Activated naive CD8-positive, alpha-beta T cell treated with anti-CD3 and anti-CD28 coated beads, Interleukin-2, amount 50 U/mL, for 24 hours (primary cell): ENCODE measurements at regions not wholly inside any gene's neighbourhood (a gene's known extent, or its start where the extent isn't known, plus 50 kb on each side); places are given as distances from the start of the nearest gene placed in this dataset.
"Not testable (repeated sequence)": the region's sequence is repeated elsewhere in the genome, so short reads cannot be mapped to it uniquely, and the experiment has no call there.

Experiments
- ATAC-seq: fragments of 150-1000 bp; cut with Tn5 transposase; one replicate; pipeline ENCODE4 v1.10.0; 2021
- DNase-seq: peaks from one replicate; pipeline ENCODE4 v3.0.0; 2021
- H3K27ac Mint-ChIP-seq: one replicate; pipeline ENCODE4 v1.8.0; 2021; ENCODE audit warnings: mild to moderate bottlenecking, mixed read lengths
- H3K27me3 Mint-ChIP-seq: one replicate; pipeline ENCODE4 v1.8.0; 2021; ENCODE audit warnings: mixed read lengths
- H3K36me3 Mint-ChIP-seq: one replicate; pipeline ENCODE4 v1.8.0; 2021; ENCODE audit warnings: low read depth, mixed read lengths
- H3K4me1 Mint-ChIP-seq: one replicate; pipeline ENCODE4 v1.8.0; 2021; ENCODE audit warnings: mixed read lengths
- H3K4me3 Mint-ChIP-seq: one replicate; pipeline ENCODE4 v1.8.0; 2021; ENCODE audit warnings: mild to moderate bottlenecking, moderate library complexity, mixed read lengths
- H3K9me3 Mint-ChIP-seq: one replicate; pipeline ENCODE4 v1.8.0; 2021; ENCODE audit warnings: mixed read lengths

DNA sequence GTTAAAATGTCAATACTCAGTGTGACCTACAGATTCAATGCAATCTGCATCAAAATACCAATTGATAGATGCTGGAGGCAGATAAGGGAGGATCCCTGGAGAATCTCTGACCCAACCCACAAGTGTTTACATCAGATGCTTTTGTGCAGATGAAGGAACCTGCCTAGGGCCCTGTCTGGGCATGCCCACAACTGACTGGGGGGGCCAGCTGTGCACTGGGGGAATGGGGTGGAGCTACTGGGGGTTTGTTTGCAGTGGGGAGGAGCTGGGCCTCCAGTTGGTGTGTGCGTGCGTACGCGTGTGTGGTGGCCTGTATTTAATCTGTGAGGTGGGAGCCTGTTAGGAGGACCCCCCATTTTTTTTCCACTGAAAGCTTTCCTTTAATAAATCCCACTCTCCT lies 244.9 kb downstream of the TRIM36 start:
- Mint-ChIP-seq H3K36me3 (no peaks in the 10 kb centered on the region), H3K27me3 (no peaks in the 10 kb centered on the region), H3K9me3 (peaks cover 4% of the 10 kb centered on the region), H3K4me1 (no peaks in the 10 kb centered on the region), H3K4me3 (no peak overlapping the region), H3K27ac (no peak overlapping the region)
- ATAC-seq (no peak), DNase-seq (no peak)

DNA sequence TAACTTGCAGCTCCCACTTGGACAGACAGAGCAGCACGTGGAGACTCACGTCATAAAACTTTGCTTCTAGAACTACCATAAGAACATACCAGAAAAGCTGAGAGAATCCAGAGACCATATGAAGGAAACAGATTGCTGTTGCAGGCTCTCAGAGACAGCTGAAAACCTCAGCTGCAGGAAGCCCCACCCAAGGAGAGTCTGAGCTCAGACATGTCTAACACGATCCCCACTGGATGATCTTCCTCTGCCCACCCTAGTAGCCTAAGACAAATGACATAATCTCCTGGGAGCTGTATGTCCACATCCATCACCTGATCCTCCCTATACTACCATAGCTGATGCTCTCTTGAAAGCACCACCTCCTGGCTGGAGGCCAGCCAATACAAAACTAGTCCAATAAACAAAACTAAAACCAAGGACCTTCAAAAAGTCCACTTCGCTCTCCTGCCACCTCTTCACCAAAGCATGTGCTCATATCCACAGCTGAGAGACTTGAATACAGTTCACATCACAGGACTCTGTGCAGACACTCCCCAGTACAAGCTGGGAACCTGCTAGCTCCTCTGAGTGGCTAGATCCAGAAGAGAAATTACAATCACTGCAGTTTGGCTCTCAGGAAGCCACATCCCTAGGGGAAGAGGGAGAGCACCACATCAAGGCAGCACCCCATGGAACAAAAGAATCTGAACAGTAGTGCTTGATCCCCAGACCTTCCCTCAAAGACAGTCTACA lies 257.4 kb downstream of the TRIM36 start:
- DNase-seq (no peak), ATAC-seq (no peak)
- H3K27ac Mint-ChIP-seq = no peak overlapping the region
- peaks cover 18% of the 10 kb centered on the region for H3K9me3 Mint-ChIP-seq
- no peaks in the 10 kb centered on the region for H3K4me1 Mint-ChIP-seq
- no peaks in the 10 kb centered on the region for H3K27me3 Mint-ChIP-seq
- no peak overlapping the region for H3K4me3 Mint-ChIP-seq
- H3K36me3 Mint-ChIP-seq = no peaks in the 10 kb centered on the region

DNA sequence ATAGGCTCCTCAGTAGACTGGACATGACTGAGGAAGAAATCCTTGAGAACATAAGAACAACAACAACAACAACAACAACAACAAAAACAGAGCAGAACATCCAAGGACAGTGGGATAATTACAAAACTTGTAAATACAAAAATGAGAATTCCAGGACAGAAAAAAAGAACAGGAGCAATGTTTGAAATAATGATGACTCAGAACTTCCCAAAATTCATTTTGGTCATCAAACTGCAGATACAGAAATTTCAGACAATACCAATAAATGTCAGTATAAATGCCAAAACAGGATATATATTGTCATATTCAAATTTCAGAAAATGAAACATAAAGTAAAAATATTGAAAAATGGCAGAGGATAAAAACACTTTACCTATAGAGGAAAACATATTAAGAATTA lies 259.0 kb downstream of the TRIM36 start:
- Mint-ChIP-seq H3K4me3 (no peak overlapping the region), H3K27ac (no peak overlapping the region)

DNA sequence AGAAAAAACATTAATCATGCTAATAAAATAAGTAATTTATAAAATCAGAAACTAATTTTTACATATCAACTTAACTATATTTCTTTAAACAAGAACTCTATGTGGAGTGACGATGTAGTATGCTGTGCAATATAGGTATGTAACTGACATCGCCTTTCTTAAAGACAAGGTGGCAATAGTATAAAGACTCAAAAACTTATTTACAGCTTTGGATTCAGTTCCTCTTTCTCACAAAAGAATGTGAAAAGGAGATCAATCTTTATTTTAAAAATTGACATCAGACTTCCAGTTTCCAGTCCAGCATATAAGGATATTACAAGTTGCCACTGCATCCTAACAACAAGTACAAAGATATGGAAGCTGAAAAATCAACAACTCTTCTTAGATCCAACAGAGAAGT lies 260.3 kb downstream of the TRIM36 start:
- Mint-ChIP-seq H3K9me3 (peaks cover 18% of the 10 kb centered on the region), H3K36me3 (no peaks in the 10 kb centered on the region), H3K4me3 (no peak overlapping the region), H3K27ac (no peak overlapping the region), H3K27me3 (no peaks in the 10 kb centered on the region), H3K4me1 (no peaks in the 10 kb centered on the region)
- ATAC-seq (no peak), DNase-seq (no peak)

More for the DNA sequence above, 259.0 kb downstream of the TRIM36 start:
- ATAC-seq (no peak), DNase-seq (no peak)
- Mint-ChIP-seq H3K27me3 (no peaks in the 10 kb centered on the region), H3K36me3 (no peaks in the 10 kb centered on the region), H3K9me3 (peaks cover 18% of the 10 kb centered on the region), H3K4me1 (no peaks in the 10 kb centered on the region)

DNA sequence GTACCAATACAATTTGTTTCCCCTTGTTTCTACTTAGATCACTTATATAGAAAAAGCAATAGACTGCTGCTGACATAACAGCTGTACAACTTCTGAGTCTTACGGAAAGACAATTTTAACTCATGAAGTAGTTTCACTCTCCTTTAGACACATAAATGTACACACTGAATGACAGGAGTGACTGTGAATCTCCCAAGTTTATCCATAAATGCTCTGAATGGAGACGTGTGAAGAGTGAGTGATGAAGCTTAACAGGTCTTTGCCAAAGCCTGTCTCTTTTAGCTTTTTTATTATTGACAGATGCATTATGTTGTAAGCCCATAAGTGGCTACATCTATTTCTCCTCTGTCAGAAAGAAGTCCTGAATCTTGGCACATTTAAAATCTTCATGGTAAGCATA lies 265.9 kb downstream of the TRIM36 start:
- H3K27ac Mint-ChIP-seq = no peak overlapping the region
- DNase-seq = no peak
- no peaks in the 10 kb centered on the region for H3K36me3 Mint-ChIP-seq
- no peaks in the 10 kb centered on the region for H3K27me3 Mint-ChIP-seq
- H3K4me3 Mint-ChIP-seq = no peak overlapping the region
- peaks cover 5% of the 10 kb centered on the region for H3K9me3 Mint-ChIP-seq
- ATAC-seq = no peak
- H3K4me1 Mint-ChIP-seq = no peaks in the 10 kb centered on the region

DNA sequence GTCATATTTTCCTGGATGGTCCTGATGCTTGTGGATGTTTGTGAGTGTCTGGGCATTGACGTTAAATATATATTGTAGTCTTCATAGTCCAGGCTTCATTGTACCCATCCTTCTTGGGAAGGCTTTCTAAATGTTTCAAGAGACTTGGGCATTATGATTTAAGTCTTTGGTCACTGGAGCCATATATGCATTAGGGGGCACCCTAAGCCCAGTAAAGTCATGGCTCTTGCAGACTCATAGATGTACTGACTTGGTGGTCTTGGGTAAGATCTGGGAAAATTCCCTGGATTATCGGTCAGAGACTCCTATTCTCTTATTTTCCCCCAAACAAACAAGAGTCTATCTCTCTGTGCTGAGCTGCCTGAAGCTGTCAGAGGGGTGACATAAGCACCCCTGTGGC lies 271.1 kb downstream of the TRIM36 start:
- no peaks in the 10 kb centered on the region for H3K4me1 Mint-ChIP-seq
- peaks cover under 1% of the 10 kb centered on the region for H3K9me3 Mint-ChIP-seq
- H3K27me3 Mint-ChIP-seq = no peaks in the 10 kb centered on the region
- H3K27ac Mint-ChIP-seq = no peak overlapping the region
- no peak for ATAC-seq
- H3K4me3 Mint-ChIP-seq = no peak overlapping the region
- DNase-seq = no peak
- H3K36me3 Mint-ChIP-seq = no peaks in the 10 kb centered on the region

DNA sequence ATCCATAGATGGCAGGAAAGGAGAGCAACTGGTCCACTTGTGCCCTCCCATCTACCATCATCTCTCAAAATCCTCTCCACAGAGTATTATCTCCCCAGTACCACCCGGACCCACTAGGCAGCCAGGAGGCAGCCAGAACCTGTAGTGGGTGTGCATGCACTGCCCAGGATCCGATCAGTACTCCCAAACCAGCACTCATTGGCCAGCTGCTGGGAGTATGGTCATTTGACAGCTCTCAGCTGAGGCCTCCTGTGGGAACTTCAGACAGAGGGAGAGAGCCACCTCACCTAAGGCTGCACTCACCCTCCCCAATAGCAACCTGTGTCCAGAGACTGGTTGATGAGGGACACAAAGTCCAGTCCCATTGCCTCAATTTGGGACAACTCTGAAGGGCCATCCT lies 286.0 kb downstream of the TRIM36 start:
- no peak overlapping the region for H3K4me3 Mint-ChIP-seq
- no peak overlapping the region for H3K27ac Mint-ChIP-seq

DNA sequence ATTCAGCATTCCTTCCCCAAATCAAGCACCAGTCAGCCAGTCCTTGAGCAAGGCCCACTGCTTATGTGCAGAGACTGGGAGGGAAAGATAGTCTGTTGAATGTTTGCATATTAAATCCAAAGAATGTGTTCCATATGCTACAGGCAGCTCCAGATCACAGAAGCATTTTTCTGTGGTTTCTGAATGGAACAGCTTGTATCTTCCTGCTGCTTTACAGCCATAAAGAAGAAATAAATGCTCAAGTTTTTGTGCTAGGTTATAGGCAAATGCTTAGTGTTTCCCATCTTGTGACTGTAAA lies 310.3 kb downstream of the TRIM36 start:
- no peak for DNase-seq
- Mint-ChIP-seq H3K27me3 (no peaks in the 10 kb centered on the region), H3K27ac (no peak overlapping the region), H3K36me3 (no peaks in the 10 kb centered on the region), H3K9me3 (peaks cover 3% of the 10 kb centered on the region), H3K4me3 (no peak overlapping the region), H3K4me1 (no peaks in the 10 kb centered on the region)
- no peak for ATAC-seq

More for the DNA sequence above, 286.0 kb downstream of the TRIM36 start:
- Mint-ChIP-seq H3K9me3 (no peaks in the 10 kb centered on the region), H3K36me3 (no peaks in the 10 kb centered on the region), H3K27me3 (no peaks in the 10 kb centered on the region), H3K4me1 (no peaks in the 10 kb centered on the region)
- DNase-seq (no peak), ATAC-seq (no peak)

DNA sequence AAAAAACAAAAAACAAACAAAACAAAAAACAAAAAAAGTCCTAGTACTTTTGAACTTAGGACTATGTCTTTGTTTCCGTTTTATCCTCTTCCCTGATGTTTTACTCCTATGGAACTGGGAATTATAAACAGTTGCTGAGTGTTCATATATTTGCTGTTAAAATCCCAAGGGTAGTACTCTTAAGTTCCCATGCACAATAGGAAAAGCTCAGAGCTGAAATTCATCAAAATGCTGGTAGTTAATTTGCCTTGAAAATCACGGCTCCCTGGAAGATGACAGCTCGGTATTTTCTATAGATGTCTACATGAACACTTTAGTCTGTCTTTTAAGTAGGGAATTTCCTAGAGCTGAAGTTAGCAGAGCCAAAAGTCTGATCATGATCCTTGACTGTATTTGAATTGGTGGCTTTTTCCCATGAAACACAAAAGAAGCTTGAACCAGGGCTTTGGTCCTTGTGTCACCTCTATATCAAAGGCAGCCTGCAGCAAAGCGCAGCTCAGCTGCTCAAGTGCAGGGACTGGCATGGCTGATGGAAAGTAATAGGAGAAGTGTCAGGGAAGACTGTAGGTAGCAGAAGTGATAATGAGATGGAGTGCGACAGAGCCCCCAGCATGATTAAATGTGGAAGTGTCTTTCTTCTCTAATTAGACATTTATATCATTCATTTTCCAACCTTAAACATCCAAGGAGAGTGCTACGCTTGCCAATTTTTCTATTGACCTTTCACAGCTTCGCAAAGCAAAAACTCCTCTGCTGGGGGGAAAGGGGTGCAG lies 310.9 kb downstream of the TRIM36 start:
- DNase-seq = no peak
- H3K36me3 Mint-ChIP-seq = no peaks in the 10 kb centered on the region
- ATAC-seq = no peak
- H3K4me3 Mint-ChIP-seq = no peak overlapping the region
- H3K4me1 Mint-ChIP-seq = no peaks in the 10 kb centered on the region
- no peaks in the 10 kb centered on the region for H3K27me3 Mint-ChIP-seq
- H3K27ac Mint-ChIP-seq = no peak overlapping the region
- peaks cover 3% of the 10 kb centered on the region for H3K9me3 Mint-ChIP-seq

DNA sequence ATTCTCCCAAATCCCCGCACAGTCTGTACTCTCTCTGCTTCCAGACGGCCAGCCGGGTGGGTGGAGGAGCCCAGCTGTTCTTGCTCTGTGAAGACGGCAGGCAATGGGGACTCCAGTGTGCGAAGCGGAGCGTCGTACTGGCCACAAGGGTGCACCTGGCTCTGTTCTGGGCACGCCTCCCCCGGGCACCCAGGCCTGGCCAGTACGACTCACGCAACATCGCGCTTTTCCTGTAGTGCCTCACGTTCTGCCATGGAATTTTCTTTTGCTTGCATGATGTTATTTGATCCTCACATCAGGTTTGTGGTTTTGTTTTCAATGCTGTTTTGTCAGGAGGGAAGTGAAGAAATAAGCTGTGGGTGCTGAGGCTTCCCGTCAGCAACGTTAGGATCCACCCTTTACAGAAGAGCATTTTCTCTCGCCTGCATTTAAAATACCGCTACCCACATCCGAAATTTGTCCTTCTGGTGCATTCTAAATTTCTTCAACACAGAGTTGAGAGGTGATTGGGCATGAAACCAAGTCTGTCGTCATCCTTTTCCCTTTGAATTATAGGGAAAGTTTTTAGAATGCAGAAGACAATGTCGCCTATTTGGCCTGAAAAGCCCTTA lies 311.7 kb downstream of the TRIM36 start:
- Mint-ChIP-seq H3K27ac (no peak overlapping the region), H3K9me3 (no peaks in the 10 kb centered on the region), H3K36me3 (no peaks in the 10 kb centered on the region), H3K27me3 (no peaks in the 10 kb centered on the region), H3K4me1 (no peaks in the 10 kb centered on the region), H3K4me3 (no peak overlapping the region)
- DNase-seq (no peak), ATAC-seq (no peak)

DNA sequence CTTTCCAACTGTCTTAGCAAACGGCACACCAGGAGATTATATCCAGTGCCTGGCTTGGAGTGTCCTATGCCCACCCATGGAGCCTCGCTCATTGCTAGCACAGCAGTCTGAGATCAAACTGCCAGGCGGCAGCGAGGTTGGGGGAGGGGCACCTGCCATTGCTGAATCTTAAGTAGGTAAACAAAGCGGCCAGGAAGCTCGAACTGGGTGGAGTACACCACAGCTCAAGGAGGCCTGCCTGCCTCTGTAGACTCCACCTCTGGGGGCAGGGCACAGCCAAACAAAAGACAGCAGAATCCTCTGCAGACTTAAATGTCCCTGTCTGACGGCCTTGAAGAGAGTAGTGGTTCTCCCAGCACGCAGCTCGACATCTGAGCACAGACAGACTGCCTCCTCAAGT lies 325.0 kb downstream of the TRIM36 start:
- not testable (repeated sequence) for ATAC-seq, DNase-seq, H3K36me3 Mint-ChIP-seq, H3K4me1 Mint-ChIP-seq, H3K27ac Mint-ChIP-seq, H3K27me3 Mint-ChIP-seq, H3K4me3 Mint-ChIP-seq
- H3K9me3 Mint-ChIP-seq = peaks cover 14% of the 10 kb centered on the region

DNA sequence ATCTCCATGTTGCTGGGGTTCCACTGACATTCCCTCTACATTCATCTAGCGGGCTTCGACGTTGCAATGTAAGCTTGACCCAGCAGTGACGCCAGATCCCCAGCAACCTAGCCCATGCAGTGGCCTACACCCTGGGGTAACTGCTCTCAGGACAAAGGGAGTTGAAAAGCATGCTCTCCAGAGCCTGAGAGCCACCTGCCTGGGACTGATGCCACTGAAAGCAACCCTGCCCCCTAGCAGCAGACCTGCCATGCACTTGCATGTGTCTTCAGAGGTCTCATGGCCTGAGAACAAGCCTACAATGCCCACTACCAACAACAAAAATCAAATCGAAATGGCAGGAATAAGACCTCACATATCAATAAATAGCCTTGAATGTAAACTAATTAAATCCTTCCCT lies 330.3 kb downstream of the TRIM36 start:
- peaks cover 8% of the 10 kb centered on the region for H3K9me3 Mint-ChIP-seq
- H3K4me3 Mint-ChIP-seq = no peak overlapping the region
- H3K27ac Mint-ChIP-seq = no peak overlapping the region
- no peak for ATAC-seq
- no peak for DNase-seq
- no peaks in the 10 kb centered on the region for H3K4me1 Mint-ChIP-seq
- no peaks in the 10 kb centered on the region for H3K36me3 Mint-ChIP-seq
- H3K27me3 Mint-ChIP-seq = no peaks in the 10 kb centered on the region

DNA sequence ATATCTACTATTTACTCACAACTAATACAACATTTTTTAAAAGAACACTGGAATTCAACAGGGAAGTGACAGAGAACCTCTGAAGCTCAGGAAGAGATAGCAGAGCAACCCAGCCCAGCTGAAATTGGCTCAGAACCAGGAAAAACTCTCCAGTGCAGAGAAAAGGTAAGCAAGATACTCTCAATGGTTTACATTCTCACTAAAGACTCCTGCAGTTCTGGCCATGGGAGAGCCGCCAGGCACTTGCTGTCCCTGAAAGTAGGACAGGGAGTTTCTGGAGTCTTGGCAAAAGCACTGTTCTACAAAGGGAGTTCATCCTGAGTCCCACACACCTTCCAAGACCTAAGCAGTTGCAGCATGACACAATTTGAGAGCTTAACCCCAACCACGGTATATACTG lies 330.8 kb downstream of the TRIM36 start:
- Mint-ChIP-seq H3K4me1 (no peaks in the 10 kb centered on the region), H3K27ac (no peak overlapping the region)

DNA sequence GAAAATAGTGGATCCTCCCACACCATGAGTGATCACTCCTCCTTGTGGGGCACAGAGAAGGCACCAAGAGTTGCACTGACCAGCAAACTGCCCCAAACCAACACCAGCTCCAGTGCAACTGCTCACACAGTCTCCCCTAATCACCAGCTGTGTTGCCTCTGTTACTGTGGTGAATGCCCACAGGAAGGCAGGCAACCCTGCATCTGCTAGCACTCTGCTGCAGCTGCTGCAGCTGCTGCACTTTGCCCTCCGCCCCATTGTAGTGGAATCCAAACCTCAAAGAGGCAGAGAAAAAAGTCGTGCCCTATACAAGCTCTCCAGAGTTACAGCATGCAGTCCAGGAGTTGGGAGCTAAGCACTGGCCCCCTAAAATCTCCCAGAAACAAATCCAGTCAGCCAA lies 339.6 kb downstream of the TRIM36 start:
- no peaks in the 10 kb centered on the region for H3K27me3 Mint-ChIP-seq
- H3K4me3 Mint-ChIP-seq = no peak overlapping the region
- peaks cover 13% of the 10 kb centered on the region for H3K9me3 Mint-ChIP-seq
- H3K36me3 Mint-ChIP-seq = no peaks in the 10 kb centered on the region
- no peaks in the 10 kb centered on the region for H3K4me1 Mint-ChIP-seq
- H3K27ac Mint-ChIP-seq = no peak overlapping the region
- DNase-seq = no peak
- ATAC-seq = no peak

More for the DNA sequence above, 330.8 kb downstream of the TRIM36 start:
- Mint-ChIP-seq H3K9me3 (peaks cover 6% of the 10 kb centered on the region), H3K4me3 (no peak overlapping the region), H3K27me3 (no peaks in the 10 kb centered on the region), H3K36me3 (no peaks in the 10 kb centered on the region)
- no peak for ATAC-seq
- no peak for DNase-seq

DNA sequence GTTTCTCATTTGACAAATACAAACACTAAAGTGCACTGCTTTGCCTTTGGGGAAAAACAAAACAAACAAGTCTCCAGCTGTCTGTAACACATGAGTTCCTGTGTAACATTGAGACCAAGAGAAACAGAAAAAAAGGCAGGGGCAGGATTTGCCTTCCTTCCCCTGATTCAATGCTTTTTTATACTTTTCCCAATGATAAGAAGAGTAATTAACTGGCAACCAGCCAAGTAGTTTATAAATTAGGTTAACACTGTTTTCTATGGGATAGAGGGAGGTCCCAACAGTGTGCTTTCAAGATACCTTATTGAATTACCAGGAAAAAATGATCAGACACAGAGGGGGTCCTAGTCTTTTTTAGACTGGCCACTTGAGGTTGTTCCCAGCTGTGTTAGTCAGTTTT lies 346.8 kb downstream of the TRIM36 start:
- ATAC-seq = no peak
- no peak overlapping the region for H3K27ac Mint-ChIP-seq
- no peaks in the 10 kb centered on the region for H3K36me3 Mint-ChIP-seq
- H3K4me3 Mint-ChIP-seq = no peak overlapping the region
- H3K4me1 Mint-ChIP-seq = no peaks in the 10 kb centered on the region
- no peak for DNase-seq
- no peaks in the 10 kb centered on the region for H3K27me3 Mint-ChIP-seq
- peaks cover 21% of the 10 kb centered on the region for H3K9me3 Mint-ChIP-seq
